ENCODE measurements at regions not wholly inside any gene's neighbourhood (a gene's known extent, or its start where the extent isn't known, plus 50 kb on each side); places are given as distances from the start of the nearest gene placed in this dataset.

GRCh38 chr7:63080831-63081230 is 917.8 kb upstream of the ZNF722 start:
- in situ Hi-C loops (cut with MboI; ENCODE audit: low pct_ligation_motif_present in 1 of 4, low pct_unique_long_range_greater_than_20kb in 1 of 4, low sequenced_read_pairs in 3 of 4) (no loop called here), intact Hi-C loops (cut with DNase I; ENCODE audit: low total_unique reads) (no loop called here)
- no peak for DNase-seq
- TF ChIP-seq POLR2A (IDR thresholded peaks at IDR 0.05) (no peak), POLR2AphosphoS5 (IDR thresholded peaks at IDR 0.05) (no peak), EP300 (IDR thresholded peaks at IDR 0.05; ENCODE audit: low read depth) (no peak)
- TF ChIP-seq, protein P1, sequence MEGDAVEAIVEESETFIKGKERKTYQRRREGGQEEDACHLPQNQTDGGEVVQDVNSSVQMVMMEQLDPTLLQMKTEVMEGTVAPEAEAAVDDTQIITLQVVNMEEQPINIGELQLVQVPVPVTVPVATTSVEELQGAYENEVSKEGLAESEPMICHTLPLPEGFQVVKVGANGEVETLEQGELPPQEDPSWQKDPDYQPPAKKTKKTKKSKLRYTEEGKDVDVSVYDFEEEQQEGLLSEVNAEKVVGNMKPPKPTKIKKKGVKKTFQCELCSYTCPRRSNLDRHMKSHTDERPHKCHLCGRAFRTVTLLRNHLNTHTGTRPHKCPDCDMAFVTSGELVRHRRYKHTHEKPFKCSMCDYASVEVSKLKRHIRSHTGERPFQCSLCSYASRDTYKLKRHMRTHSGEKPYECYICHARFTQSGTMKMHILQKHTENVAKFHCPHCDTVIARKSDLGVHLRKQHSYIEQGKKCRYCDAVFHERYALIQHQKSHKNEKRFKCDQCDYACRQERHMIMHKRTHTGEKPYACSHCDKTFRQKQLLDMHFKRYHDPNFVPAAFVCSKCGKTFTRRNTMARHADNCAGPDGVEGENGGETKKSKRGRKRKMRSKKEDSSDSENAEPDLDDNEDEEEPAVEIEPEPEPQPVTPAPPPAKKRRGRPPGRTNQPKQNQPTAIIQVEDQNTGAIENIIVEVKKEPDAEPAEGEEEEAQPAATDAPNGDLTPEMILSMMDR (IDR thresholded peaks at IDR 0.05): no peak
- no peaks in the 10 kb centered on the region for H3K4me1 ChIP-seq
- peaks cover 9 to 22% of the 10 kb centered on the region in 2 donors for H3K9me3 ChIP-seq
- H3K4me3 ChIP-seq: no peak overlapping the region
- H3K27me3 ChIP-seq: no peaks in the 10 kb centered on the region
- 55 to 57% methylated on average over 2 to 4 of the region's 4 CpGs for WGBS, 2 donors (ENCODE audit: low coverage in 1 of 2)
- H3K27ac ChIP-seq: no peak overlapping the region
- H3K36me3 ChIP-seq: no peaks in the 10 kb centered on the region

- Histone ChIP-seq H3K4me3 (no peak overlapping the region), H3K27ac (no peak overlapping the region), H3K36me3 (no peaks in the 10 kb centered on the region), H3K9me3 (peaks cover 40 to 61% of the 10 kb centered on the region in 2 donors), H3K27me3 (no peaks in the 10 kb centered on the region), H3K4me1 (no peaks in the 10 kb centered on the region)
- WGBS, 2 donors (ENCODE audit: low coverage in 1 of 2): 63 to 65% methylated on average over 3 of the region's 3 CpGs
- TF ChIP-seq POLR2A (IDR thresholded peaks at IDR 0.05) (no peak), POLR2AphosphoS5 (IDR thresholded peaks at IDR 0.05) (no peak), EP300 (IDR thresholded peaks at IDR 0.05; ENCODE audit: low read depth) (no peak)
- TF ChIP-seq, protein P1 (IDR thresholded peaks at IDR 0.05): no peak
- in situ Hi-C loops (cut with MboI; ENCODE audit: low pct_ligation_motif_present in 1 of 4, low pct_unique_long_range_greater_than_20kb in 1 of 4, low sequenced_read_pairs in 3 of 4) (no loop called here), intact Hi-C loops (cut with DNase I; ENCODE audit: low total_unique reads) (no loop called here)
- no peak for DNase-seq
Observed at GRCh38 chr7:63087575-63088190, 911.0 kb upstream of the ZNF722 start.

DNA sequence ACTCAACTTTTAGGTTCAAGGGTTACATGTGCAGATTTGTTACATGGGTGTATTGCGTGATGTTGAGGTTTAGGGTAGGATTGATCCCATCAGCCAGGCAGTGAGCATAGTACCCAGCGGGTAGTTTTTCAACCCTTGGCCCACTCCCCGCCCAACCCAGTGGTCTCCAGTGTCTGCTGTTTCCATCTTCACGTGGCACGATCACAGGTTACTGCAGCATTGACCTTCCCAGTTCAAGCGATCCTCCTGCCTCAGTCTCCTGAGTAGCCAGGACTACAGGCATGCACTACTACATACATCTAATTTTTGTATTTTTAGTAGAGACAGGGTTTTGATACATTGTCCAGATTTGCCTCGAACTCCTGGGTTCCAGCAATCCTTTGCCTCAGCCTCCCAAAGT is 905.7 kb upstream of the ZNF722 start:
- TF ChIP-seq EP300 (IDR thresholded peaks at IDR 0.05; ENCODE audit: low read depth) (no peak), POLR2AphosphoS5 (IDR thresholded peaks at IDR 0.05) (no peak), POLR2A (IDR thresholded peaks at IDR 0.05) (no peak)
- TF ChIP-seq, protein P1 (IDR thresholded peaks at IDR 0.05): no peak
- Histone ChIP-seq H3K9me3 (peaks cover 25 to 34% of the 10 kb centered on the region in 2 donors), H3K27ac (no peak overlapping the region), H3K4me3 (no peak overlapping the region), H3K4me1 (no peaks in the 10 kb centered on the region), H3K27me3 (no peaks in the 10 kb centered on the region), H3K36me3 (no peaks in the 10 kb centered on the region)
- in situ Hi-C loops (cut with MboI; ENCODE audit: low pct_ligation_motif_present in 1 of 4, low pct_unique_long_range_greater_than_20kb in 1 of 4, low sequenced_read_pairs in 3 of 4): no loop called here
- DNase-seq: no peak
- WGBS, 2 donors (ENCODE audit: low coverage in 1 of 2): 74 to 77% methylated on average over 3 to 7 of the region's 7 CpGs
- intact Hi-C loops (cut with DNase I; ENCODE audit: low total_unique reads): no loop called here

- no peak overlapping the region for H3K4me3 ChIP-seq
- H3K4me1 ChIP-seq: no peaks in the 10 kb centered on the region
- intact Hi-C loops (cut with DNase I; ENCODE audit: low total_unique reads) (no loop called here), in situ Hi-C loops (cut with MboI; ENCODE audit: low pct_ligation_motif_present in 1 of 4, low pct_unique_long_range_greater_than_20kb in 1 of 4, low sequenced_read_pairs in 3 of 4) (no loop called here)
- H3K27me3 ChIP-seq: no peaks in the 10 kb centered on the region
- no peaks in the 10 kb centered on the region for H3K36me3 ChIP-seq
- peaks cover 20 to 31% of the 10 kb centered on the region in 2 donors for H3K9me3 ChIP-seq
- no peak for DNase-seq
- TF ChIP-seq EP300 (IDR thresholded peaks at IDR 0.05; ENCODE audit: low read depth) (no peak), POLR2A (IDR thresholded peaks at IDR 0.05) (no peak), POLR2AphosphoS5 (IDR thresholded peaks at IDR 0.05) (no peak)
- TF ChIP-seq, protein P1 (IDR thresholded peaks at IDR 0.05): no peak
- H3K27ac ChIP-seq: no peak overlapping the region
- 72% methylated on average over 1 of the region's 1 CpG; no CpG with 5 or more reads in 1 of the 2 donors for WGBS, 2 donors (ENCODE audit: low coverage in 1 of 2)
Observed at GRCh38 chr7:63093481-63093880, 905.2 kb upstream of the ZNF722 start.
